ENCODE measurements at regions not wholly inside any gene's neighbourhood (a gene's known extent, or its start where the extent isn't known, plus 50 kb on each side); places are given as distances from the start of the nearest gene placed in this dataset.

DNA sequence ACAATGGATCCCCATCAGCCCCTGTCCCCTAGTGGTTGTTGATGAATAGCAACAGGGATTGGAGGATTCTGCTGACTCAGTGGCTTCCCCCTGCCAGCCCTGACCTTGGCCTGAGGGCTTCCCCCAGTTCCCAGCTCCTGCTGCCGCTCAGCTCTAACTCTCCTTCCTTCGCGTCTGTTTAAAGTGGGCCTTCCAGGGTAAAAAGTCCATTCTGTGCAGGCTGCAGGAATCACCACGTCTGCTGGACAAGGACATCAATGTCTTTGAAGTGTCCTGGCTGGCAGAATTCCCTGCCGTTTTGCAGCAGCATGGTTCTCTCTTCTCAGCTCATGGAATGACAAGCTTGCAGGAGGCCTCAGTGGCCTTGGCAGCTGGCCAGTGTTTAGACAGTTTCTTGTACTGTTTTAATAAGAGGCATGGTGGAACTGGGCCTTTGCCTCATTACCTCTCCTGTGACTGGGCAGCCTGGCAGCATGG, 152.5 kb upstream of the STX18 start:
- no peak for DNase-seq (ENCODE audit: low spot score)

GRCh38 chr4:4693755-4694295, 152.0 kb upstream of the STX18 start:
- DNase-seq (ENCODE audit: low spot score): no peak

DNA sequence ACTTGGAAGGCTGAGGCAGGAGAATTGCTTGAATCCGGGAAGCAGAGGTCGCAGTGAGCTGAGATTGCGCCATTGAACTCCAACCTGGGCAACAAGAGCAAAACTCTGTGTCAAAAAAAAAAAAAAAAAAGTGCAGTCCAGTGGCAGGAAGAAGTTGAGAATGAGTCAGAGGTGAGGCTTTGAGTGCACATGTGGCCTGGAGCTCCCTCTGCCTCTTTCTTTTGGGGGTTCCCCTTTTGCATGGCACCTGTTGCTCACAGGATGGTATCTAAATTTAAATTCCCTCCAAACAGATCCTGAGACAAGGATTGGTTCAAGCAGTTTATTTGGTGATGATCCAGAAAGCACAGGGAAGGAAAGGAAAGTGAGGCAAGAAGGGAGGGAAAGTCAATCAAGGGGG, 151.4 kb upstream of the STX18 start:
- DNase-seq (ENCODE audit: low spot score): no peak

DNA sequence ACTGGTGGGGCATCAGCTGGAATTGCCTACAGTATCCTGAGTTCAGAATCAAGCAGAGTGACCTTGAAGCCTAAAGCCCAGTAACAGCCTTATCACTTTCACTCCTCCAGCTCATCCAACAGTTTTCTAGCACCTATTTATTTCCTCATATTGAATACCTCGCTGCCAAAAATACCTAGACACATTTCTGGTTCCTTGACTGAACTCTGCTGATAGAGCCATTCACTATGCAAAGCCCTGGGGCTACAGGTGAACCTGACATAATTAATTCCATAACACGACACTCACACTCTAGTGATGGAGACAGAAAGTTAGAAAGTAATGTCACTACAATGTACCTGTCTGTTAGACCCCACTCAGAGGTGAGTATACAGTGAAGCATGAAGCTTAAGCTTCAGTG, 149.0 kb upstream of the STX18 start:
- DNase-seq (ENCODE audit: low spot score): no peak

DNA sequence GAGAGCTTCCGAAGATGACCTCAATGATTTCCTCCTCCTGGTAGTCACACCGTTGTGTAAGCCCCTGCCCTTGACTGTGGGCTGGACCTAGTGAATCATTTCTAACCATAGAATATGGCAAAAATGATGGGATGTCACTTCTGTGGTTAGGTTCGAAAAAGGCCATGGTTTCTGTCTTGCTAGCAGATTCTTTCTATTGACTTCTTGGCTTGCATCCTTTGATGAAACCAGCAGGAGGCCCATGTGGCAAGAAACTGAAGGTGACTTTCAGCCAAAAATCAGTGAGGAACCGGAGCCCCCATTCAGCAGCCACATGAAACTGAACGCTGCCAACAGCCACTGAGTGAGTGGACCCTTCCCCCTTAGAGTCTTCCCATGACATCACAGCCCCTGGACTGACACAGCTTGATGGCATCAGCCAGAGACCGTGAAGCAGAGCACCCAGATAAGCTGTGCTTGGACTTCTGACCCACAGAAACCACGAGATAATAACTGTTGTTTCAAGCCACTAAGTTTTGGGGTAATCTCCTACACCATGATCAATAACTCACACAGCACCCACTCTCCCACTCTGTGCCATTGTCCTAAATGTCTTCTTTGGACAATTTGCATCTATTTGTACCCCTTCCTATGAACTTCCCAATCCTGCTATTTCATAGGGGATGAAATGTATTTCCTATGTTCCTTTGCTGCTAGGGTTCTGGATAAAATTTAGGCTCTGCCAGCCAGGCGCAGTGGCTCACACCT, 148.0 kb upstream of the STX18 start:
- no peak for DNase-seq (ENCODE audit: low spot score)

DNA sequence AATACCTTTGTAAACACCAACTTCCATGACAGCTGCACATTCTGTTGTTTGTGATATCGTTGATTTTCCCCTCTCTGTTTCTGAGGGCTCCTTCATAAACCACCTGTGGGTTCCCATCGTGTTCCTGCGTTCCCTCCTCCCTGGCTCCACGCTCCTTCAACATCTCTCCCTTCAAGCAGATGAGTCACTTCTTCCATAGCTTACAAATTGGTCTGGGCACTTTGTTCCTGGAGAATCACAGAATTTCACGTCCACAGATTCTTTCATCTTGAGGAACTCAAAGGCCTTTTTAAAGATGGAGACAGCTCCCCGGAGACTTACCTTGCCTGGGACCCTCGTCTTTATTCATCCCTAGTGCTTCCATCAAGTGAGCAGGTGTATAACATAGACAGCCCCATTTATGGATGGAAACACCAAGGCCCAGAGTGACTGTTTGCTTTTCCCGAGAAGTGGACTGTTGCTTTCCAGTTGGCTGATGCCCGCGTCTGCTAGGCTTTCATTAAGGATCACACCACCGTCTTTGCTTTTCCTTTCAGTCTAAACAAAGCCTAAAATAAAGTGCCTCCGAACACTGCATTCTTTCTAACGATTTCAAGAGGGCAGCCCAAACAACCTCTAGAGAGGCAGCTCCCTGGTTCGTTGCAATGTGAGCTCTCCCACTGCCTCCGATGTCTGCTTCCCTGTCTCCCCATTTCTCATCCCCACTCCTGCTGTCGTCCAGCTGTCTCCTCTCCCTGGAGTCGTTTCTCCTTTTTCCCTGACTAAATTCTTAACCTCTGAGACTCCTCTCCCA, 146.3 kb upstream of the STX18 start:
- DNase-seq (ENCODE audit: low spot score): no peak

- no peak for DNase-seq (ENCODE audit: low spot score)
Observed at GRCh38 chr4:4687100-4687499, 145.3 kb upstream of the STX18 start.

- peak; percentile 42 for DNase-seq (ENCODE audit: low spot score)
Observed at GRCh38 chr4:4685810-4686795, 144.3 kb upstream of the STX18 start.

DNA sequence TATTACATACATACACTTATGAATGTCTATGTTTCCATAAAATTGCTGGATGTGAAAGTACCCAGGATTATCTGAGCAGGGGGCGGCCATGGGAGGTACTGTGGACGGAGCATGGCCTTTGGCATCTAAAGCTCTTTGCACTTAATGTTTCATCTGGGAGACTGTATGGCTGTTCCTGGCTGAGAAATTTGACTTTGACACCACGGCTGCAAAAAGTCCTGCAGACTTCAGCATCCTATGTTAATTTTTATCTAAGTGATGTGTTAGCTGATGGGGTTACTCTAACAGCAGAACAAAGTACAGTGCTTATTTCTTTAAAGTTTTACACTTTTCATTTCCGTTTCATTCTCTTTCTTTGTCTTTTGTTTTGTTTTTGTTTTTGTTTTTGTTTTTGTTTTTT, 139.8 kb upstream of the STX18 start:
- no peak for DNase-seq (ENCODE audit: low spot score)

DNA sequence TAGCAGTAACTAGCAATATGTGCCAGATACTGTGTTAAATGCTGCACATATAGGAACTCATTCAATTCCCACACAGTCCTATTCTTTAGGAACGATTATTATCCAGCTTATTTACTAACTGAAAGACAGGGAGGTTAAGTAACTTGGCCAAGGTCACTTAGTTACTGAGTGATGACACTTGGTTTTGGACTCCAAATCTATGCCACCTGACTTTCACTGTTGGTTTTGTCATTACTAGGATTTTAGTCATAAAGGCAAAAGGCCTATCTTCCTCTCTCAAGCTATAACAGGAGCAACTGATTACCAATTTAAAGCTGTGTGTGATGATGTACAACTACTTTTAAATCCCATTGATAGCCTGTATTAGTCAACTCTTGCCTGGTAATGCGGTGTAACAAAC, 138.9 kb upstream of the STX18 start:
- no peak for DNase-seq (ENCODE audit: low spot score)

DNA sequence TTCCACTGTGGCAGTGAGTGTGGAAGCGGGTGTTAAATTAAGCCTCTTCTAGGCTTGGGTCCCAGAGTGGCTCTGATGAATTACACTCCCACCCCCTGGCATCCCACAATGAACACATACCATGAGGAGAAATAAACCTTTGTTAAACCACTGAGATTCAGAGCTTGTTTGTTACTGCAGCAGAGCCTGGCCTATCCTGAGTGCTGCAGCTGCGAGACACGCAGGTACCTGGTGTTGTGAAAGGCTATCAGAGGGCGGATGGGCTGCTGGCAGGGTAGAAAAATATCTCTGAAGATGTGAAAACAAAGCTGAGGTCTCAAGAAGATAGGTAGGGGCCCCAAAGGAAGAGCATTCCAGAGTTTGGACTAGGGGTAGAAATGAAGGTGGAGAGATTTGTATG, 138.4 kb upstream of the STX18 start:
- no peak for DNase-seq (ENCODE audit: low spot score)

DNA sequence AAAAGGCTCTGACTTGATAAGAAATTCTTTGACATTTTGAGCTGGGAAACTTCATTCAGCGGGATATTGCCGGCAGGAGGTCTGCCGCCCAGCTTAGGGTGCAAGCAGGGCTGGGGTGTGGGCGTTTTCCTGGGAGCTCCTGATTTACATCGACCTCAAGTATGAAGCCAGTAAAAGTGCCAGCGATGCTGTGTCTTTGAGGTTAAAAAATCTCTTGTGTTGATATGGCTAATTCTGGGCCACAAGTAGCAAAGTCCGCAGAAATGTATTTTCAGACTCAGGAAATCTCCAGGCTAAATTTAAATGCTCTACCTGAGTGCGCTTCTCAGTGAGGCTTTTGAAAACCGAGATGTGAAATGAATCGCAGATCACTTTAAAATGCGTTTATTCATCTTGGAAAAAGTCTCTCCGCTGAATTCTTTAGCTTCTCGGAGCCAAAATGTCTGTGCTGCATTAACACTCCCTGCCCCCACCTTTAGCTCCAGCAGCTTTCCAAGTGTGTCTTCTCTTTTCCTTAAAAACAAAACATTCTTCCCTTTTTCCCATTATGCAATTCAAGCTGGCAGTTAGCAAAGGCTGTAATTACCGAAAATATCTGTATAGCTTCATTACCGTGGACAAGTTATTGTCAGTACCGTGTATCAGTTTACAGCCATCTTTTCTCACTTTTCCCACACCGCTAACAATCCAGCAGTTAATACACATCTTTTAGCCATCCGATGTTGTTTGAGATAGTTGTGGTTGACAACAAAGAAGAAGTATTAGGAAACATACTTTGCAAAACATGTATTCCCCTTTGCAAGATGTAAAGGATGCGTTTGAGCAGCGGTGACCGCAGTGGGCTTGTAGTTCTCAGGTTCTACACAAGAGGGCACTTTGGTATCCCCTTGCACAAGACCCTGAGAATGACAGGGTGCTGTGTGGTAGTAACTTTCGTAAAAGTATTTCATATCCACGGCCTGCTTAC, 136.0 kb upstream of the STX18 start:
- peak; percentile 37 for DNase-seq (ENCODE audit: low spot score)

DNA sequence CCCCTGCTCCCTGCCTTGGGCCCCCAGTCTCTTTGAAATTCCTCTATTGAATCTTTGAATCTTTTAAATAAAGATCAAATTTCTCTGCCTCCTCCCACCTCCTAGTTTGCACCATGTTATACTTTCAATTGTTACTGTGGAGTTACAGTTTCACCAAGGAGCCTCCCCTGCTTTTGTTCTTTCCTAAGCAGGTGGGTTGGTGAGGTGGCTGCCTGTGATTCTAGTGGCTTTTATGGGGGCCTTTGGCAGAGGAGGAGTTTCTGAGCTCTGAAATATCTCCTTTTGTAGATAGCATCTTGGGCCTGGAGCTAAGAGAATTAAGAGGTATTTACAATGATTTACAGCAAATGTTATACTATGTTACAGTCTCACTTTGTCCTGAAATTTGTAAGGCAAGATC, 133.8 kb upstream of the STX18 start:
- DNase-seq (ENCODE audit: low spot score): peak; percentile 61

GRCh38 chr4:4675051-4675581, 133.3 kb upstream of the STX18 start:
- no peak for DNase-seq (ENCODE audit: low spot score)

- DNase-seq (ENCODE audit: low spot score): peak; percentile 13
Observed at GRCh38 chr4:4673070-4673469, 131.2 kb upstream of the STX18 start.

- no peak for DNase-seq (ENCODE audit: low spot score)
Observed at GRCh38 chr4:4672402-4672801, 130.6 kb upstream of the STX18 start.

DNA sequence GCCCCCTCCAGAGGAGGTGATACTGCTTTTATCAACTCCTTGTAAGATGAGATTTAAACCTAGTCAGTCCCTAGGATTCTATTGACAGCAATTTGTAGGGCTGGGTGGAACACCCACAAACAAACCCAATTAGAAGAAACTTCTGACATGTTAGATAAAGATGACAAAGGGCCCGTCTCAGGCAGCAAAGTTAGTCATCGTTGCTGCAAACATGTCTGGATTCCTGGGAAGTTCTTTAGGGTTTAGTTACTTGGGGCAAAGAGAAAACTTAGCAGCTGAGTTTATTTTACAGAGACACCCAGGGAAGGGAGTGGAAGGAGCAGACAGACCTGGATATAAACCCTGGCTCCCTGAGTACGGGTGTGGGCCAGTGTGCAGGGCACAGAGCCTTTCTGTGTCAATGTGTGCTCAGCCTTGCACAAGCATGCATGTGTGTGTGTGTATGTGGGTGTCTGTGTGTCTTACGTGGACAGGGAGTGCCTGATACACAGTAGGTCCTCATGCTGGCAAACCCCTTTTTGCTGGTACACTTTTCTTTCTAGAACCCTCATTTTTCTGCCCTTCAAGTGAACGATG, 130.0 kb upstream of the STX18 start:
- DNase-seq (ENCODE audit: low spot score): no peak

DNA sequence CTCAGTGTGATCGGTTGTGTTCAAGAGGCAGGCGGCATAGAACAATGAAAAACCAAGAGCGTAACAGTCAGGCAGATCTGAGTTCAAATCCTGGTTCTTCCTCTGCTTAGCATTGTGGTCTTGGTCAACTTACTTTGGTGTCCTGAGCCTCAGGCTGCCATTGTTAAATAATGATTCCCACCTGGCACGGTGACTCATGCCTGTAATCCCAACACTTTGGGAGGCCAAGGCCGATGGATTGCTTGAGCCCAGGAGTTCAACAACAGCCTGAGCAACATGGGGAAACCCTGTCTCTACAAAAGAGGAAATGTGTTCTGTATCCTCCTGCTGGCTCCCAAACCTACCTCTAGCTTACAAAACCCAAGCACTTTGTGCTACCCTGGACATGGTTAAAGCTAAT, 129.0 kb upstream of the STX18 start:
- no peak for DNase-seq (ENCODE audit: low spot score)

GRCh38 chr4:4668355-4669210, 126.7 kb upstream of the STX18 start:
- DNase-seq (ENCODE audit: low spot score): no peak
